Liver (tissue), 7 donors: ENCODE measurements at regions not wholly inside any gene's neighbourhood (a gene's known extent, or its start where the extent isn't known, plus 50 kb on each side); places are given as distances from the start of the nearest gene placed in this dataset.

Experiments
- DNase-seq: peaks from one replicate; pipeline ENCODE4 v3.0.0-alpha.2; 2017; ENCODE audit warnings: low spot score
- H3K27ac ChIP-seq, 2 donors: one replicate each; pipeline ENCODE4 v1.7.0; 2013; ENCODE audit warnings: inconsistent platforms in 2 of 2, low read length in 2 of 2, control low read depth in 1 of 2, low read depth in 1 of 2, mild to moderate bottlenecking in 1 of 2
- H3K27me3 ChIP-seq, 4 donors: one replicate each; pipeline versions ENCODE4 v1.6.1 to v1.7.0; 2013; ENCODE audit warnings: low read length in 3 of 4, inconsistent platforms in 1 of 4, mild to moderate bottlenecking in 1 of 4, moderate library complexity in 1 of 4; ENCODE audit not compliant: control insufficient read depth in 4 of 4, insufficient read depth in 4 of 4
- H3K36me3 ChIP-seq, 4 donors: one replicate each; pipeline versions ENCODE4 v1.6.1 to v1.7.0; 2013; ENCODE audit warnings: low read length in 3 of 4, mild to moderate bottlenecking in 3 of 4, low read depth in 1 of 4, moderate library complexity in 1 of 4; ENCODE audit not compliant: control insufficient read depth in 4 of 4, insufficient read depth in 3 of 4
- H3K4me1 ChIP-seq, 4 donors: one replicate each; pipeline versions ENCODE4 v1.6.1 to v1.7.0; 2013; ENCODE audit warnings: low read length in 3 of 4, mild to moderate bottlenecking in 3 of 4, moderate library complexity in 1 of 4; ENCODE audit not compliant: control insufficient read depth in 4 of 4, insufficient read depth in 4 of 4
- H3K4me3 ChIP-seq, 3 donors: one replicate each; pipeline versions ENCODE4 v1.6.1 to v1.7.0; 2013; ENCODE audit warnings: low read length in 3 of 3, control low read depth in 1 of 3, low read depth in 1 of 3, mild to moderate bottlenecking in 1 of 3
- H3K9ac ChIP-seq, 2 donors: one replicate each; pipeline ENCODE4 v1.7.0; 2013; ENCODE audit warnings: low read length in 2 of 2, mild to moderate bottlenecking in 2 of 2, moderate library complexity in 2 of 2, control low read depth in 1 of 2, low read depth in 1 of 2
- H3K9me3 ChIP-seq, 4 donors: one replicate each; pipeline versions ENCODE4 v1.6.1 to v1.7.0; 2013; ENCODE audit warnings: low read length in 3 of 4; ENCODE audit not compliant: control insufficient read depth in 4 of 4
- EGR1 ChIP-seq, 2 donors: IDR thresholded peaks; 2 replicates each; pipeline ENCODE4 v1.6.1; 2016 to 2018; ENCODE audit warnings: antibody characterized with exemption in 2 of 2, low read depth in 2 of 2
- FOXA1 ChIP-seq: IDR thresholded peaks from 2 replicates; pipeline ENCODE4 v1.6.1; 2016; ENCODE audit warnings: antibody characterized with exemption
- FOXA2 ChIP-seq: IDR thresholded peaks from 2 replicates; pipeline ENCODE4 v1.6.1; 2016; ENCODE audit warnings: antibody characterized with exemption
- GABPA ChIP-seq, 2 donors: IDR thresholded peaks in 1 of 2; conservative IDR thresholded peaks in 1 of 2; 2 replicates each; pipeline ENCODE4 v1.6.1; 2016; ENCODE audit warnings: antibody characterized with exemption in 2 of 2, mild to moderate bottlenecking in 1 of 2, moderate library complexity in 1 of 2
- HNF4A ChIP-seq, 2 donors: conservative IDR thresholded peaks; 2 replicates each; pipeline ENCODE4 v1.6.1; 2016; ENCODE audit warnings: antibody characterized with exemption in 2 of 2, mild to moderate bottlenecking in 2 of 2
- HNF4G ChIP-seq: IDR thresholded peaks from 2 replicates; pipeline ENCODE4 v1.6.1; 2016; ENCODE audit warnings: antibody characterized with exemption
- JUND ChIP-seq, 2 donors: IDR thresholded peaks; 2 replicates each; pipeline ENCODE4 v1.6.1; 2016; ENCODE audit warnings: antibody characterized with exemption in 2 of 2
- NR2F2 ChIP-seq: IDR thresholded peaks from 2 replicates; pipeline ENCODE4 v1.6.1; 2016; ENCODE audit warnings: antibody characterized with exemption
- RAD21 ChIP-seq, 2 donors: IDR thresholded peaks; 2 replicates each; pipeline ENCODE4 v1.6.1; 2016; ENCODE audit warnings: antibody characterized with exemption in 2 of 2, mild to moderate bottlenecking in 2 of 2
- RXRA ChIP-seq, 2 donors: IDR thresholded peaks; 2 replicates each; pipeline ENCODE4 v1.6.1; 2017 to 2018; ENCODE audit warnings: antibody characterized with exemption in 2 of 2, mild to moderate bottlenecking in 1 of 2
- SP1 ChIP-seq: IDR thresholded peaks from 2 replicates; pipeline ENCODE4 v1.6.1; 2018; ENCODE audit warnings: antibody characterized with exemption, mild to moderate bottlenecking
- TAF1 ChIP-seq: conservative IDR thresholded peaks from 2 replicates; pipeline ENCODE4 v1.6.1; 2016; ENCODE audit warnings: antibody characterized with exemption, mild to moderate bottlenecking
- YY1 ChIP-seq: IDR thresholded peaks from 2 replicates; pipeline ENCODE4 v1.6.1; 2016; ENCODE audit warnings: antibody characterized with exemption, mild to moderate bottlenecking
- WGBS: extraction: QIAGEN DNeasy Blood & Tissue Kit; methylation state at CpG from one replicate; pipeline ENCODE4 v1.1.7; 2013; 5-methylcytosine and 5-hydroxymethylcytosine counted together
- TF ChIP-seq, protein P1 (sequence below): IDR thresholded peaks from 2 replicates; pipeline ENCODE4 v1.6.1; 2016; ENCODE audit warnings: antibody characterized with exemption
- TF ChIP-seq, protein P2 (sequence below): IDR thresholded peaks from 2 replicates; pipeline ENCODE4 v1.6.1; 2016; ENCODE audit warnings: antibody characterized with exemption
- TF ChIP-seq, protein P3 (sequence below): IDR thresholded peaks from 2 replicates; pipeline ENCODE4 v1.6.1; 2016; ENCODE audit warnings: antibody characterized with exemption
- TF ChIP-seq, protein P4 (sequence below): IDR thresholded peaks from 2 replicates; pipeline ENCODE4 v1.6.1; 2016; ENCODE audit warnings: antibody characterized with exemption, mild to moderate bottlenecking
- donor health status: healthy.
- donor health status: healthy.
- donor health status: healthy.
- donor health status: healthy.

DNA sequence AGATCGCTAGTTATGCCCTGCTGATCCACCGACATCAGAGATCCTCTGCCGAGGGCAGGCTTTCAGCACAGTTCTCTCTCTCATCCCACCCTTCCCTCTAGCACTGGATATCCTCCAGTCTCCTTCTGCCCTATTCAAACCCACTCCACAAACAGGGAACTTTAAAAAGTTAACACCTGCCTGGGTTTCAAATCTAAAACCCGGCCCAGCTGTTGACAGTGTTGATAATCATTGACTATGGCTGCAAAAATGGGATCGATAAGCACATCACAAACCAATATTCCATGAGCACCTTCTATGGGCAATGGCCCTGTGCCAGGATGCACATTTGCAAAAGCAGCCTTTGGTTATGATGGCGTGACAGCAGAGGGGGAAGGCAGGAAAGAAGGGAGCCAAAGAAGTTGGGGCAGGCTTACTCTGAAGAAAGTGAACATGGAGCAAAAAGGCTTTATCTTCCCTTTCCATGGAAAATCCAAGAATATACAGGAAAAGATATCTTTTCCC, 482.3 kb upstream of the KLHL29 start:
- no peak overlapping the region for H3K27ac ChIP-seq
- H3K9ac ChIP-seq, result no peak overlapping the region
- 60% methylated on average over 6 of the region's 6 CpGs for WGBS
- H3K4me1 ChIP-seq, result peaks cover 0 to 8% (median 3%) of the 10 kb centered on the region in 4 donors
- no peaks in the 10 kb centered on the region for H3K9me3 ChIP-seq
- peak; percentile 39 for TF ChIP-seq SP1
- no peak for TF ChIP-seq TAF1
- TF ChIP-seq RXRA (IDR thresholded peaks at IDR 0.05), result peak; percentile 10 to 29
- TF ChIP-seq GABPA (IDR thresholded peaks at IDR 0.05 in 1 of 2, conservative IDR thresholded peaks at IDR 0.05 in 1 of 2), result no peak
- TF ChIP-seq, protein P1, sequence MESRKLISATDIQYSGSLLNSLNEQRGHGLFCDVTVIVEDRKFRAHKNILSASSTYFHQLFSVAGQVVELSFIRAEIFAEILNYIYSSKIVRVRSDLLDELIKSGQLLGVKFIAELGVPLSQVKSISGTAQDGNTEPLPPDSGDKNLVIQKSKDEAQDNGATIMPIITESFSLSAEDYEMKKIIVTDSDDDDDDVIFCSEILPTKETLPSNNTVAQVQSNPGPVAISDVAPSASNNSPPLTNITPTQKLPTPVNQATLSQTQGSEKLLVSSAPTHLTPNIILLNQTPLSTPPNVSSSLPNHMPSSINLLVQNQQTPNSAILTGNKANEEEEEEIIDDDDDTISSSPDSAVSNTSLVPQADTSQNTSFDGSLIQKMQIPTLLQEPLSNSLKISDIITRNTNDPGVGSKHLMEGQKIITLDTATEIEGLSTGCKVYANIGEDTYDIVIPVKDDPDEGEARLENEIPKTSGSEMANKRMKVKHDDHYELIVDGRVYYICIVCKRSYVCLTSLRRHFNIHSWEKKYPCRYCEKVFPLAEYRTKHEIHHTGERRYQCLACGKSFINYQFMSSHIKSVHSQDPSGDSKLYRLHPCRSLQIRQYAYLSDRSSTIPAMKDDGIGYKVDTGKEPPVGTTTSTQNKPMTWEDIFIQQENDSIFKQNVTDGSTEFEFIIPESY, result no peak
- peak; percentile 27 for TF ChIP-seq FOXA2
- no peaks in the 10 kb centered on the region for H3K36me3 ChIP-seq
- H3K27me3 ChIP-seq, result no peaks in the 10 kb centered on the region
- DNase-seq, result no peak
- H3K4me3 ChIP-seq, result no peak overlapping the region

DNA sequence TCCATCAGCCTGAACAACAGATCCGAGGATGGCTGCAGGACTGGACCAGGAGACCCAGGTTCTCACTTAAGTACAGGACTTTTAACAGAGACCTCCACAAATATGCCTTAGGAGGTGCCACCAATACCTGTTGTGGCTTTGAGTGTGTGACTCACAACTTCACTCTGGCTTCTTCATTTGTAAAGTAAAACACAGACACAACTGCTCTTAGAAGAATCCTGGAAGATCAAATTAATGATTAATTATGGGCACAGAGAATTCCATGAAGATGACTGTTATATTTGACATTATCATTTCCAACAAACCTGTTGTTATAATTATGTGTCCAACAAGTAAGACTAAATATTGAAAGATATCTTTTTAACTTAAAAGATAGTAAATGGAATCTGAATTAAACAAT, 481.4 kb upstream of the KLHL29 start:
- DNase-seq, result no peak
- H3K4me3 ChIP-seq, result no peak overlapping the region
- H3K4me1 ChIP-seq, result peaks cover 0 to 8% (median 3%) of the 10 kb centered on the region in 4 donors
- H3K9ac ChIP-seq, result no peak overlapping the region
- H3K36me3 ChIP-seq, result no peaks in the 10 kb centered on the region
- H3K9me3 ChIP-seq, result no peaks in the 10 kb centered on the region
- no peaks in the 10 kb centered on the region for H3K27me3 ChIP-seq
- H3K27ac ChIP-seq, result no peak overlapping the region
- WGBS, result 74% methylated on average over 1 of the region's 1 CpG
- TF ChIP-seq HNF4G (no peak), GABPA (IDR thresholded peaks at IDR 0.05 in 1 of 2, conservative IDR thresholded peaks at IDR 0.05 in 1 of 2) (no peak), HNF4A (conservative IDR thresholded peaks at IDR 0.05) (no peak), EGR1 (IDR thresholded peaks at IDR 0.05; ENCODE audit: low read depth in 2 of 2) (no peak), RXRA (IDR thresholded peaks at IDR 0.05) (no peak), FOXA2 (no peak), FOXA1 (no peak), JUND (IDR thresholded peaks at IDR 0.05) (no peak), RAD21 (IDR thresholded peaks at IDR 0.05) (no peak), SP1 (no peak), YY1 (no peak), NR2F2 (no peak)
- TF ChIP-seq, protein P1, result no peak
- TF ChIP-seq, protein P2, sequence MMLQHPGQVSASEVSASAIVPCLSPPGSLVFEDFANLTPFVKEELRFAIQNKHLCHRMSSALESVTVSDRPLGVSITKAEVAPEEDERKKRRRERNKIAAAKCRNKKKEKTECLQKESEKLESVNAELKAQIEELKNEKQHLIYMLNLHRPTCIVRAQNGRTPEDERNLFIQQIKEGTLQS, result no peak
- TF ChIP-seq, protein P3, sequence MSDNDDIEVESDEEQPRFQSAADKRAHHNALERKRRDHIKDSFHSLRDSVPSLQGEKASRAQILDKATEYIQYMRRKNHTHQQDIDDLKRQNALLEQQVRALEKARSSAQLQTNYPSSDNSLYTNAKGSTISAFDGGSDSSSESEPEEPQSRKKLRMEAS, result no peak
- TF ChIP-seq, protein P4, sequence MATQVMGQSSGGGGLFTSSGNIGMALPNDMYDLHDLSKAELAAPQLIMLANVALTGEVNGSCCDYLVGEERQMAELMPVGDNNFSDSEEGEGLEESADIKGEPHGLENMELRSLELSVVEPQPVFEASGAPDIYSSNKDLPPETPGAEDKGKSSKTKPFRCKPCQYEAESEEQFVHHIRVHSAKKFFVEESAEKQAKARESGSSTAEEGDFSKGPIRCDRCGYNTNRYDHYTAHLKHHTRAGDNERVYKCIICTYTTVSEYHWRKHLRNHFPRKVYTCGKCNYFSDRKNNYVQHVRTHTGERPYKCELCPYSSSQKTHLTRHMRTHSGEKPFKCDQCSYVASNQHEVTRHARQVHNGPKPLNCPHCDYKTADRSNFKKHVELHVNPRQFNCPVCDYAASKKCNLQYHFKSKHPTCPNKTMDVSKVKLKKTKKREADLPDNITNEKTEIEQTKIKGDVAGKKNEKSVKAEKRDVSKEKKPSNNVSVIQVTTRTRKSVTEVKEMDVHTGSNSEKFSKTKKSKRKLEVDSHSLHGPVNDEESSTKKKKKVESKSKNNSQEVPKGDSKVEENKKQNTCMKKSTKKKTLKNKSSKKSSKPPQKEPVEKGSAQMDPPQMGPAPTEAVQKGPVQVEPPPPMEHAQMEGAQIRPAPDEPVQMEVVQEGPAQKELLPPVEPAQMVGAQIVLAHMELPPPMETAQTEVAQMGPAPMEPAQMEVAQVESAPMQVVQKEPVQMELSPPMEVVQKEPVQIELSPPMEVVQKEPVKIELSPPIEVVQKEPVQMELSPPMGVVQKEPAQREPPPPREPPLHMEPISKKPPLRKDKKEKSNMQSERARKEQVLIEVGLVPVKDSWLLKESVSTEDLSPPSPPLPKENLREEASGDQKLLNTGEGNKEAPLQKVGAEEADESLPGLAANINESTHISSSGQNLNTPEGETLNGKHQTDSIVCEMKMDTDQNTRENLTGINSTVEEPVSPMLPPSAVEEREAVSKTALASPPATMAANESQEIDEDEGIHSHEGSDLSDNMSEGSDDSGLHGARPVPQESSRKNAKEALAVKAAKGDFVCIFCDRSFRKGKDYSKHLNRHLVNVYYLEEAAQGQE, result no peak
